HG02642 (cell line): ENCODE measurements at regions not wholly inside any gene's neighbourhood (a gene's known extent, or its start where the extent isn't known, plus 50 kb on each side); places are given as distances from the start of the nearest gene placed in this dataset.

Experiments
- ATAC-seq: cut with Tn5 transposase; IDR thresholded peaks from one replicate; pipeline ENCODE4 v1.9.1; 2021; ENCODE audit warnings: mild to moderate bottlenecking; ENCODE audit not compliant: unreplicated experiment, poor library complexity

GRCh38 chr5:87886164-87886563 lies 382.5 kb downstream of the TMEM161B start:
- no peak for ATAC-seq

GRCh38 chr5:87885758-87886157 lies 382.9 kb downstream of the TMEM161B start:
- ATAC-seq: no peak

GRCh38 chr5:87877495-87877894 lies 391.1 kb downstream of the TMEM161B start:
- no peak for ATAC-seq

- no peak for ATAC-seq
These were observed 391.6 kb downstream of the TMEM161B start for GRCh38 chr5:87877023-87877422.

- no peak for ATAC-seq
These were observed 392.0 kb downstream of the TMEM161B start for GRCh38 chr5:87876616-87877015.

- ATAC-seq: no peak
These were observed 395.7 kb downstream of the TMEM161B start for GRCh38 chr5:87872986-87873385.

GRCh38 chr5:87868792-87869191 lies 399.9 kb downstream of the TMEM161B start:
- ATAC-seq: no peak

- ATAC-seq: no peak
These were observed 401.4 kb downstream of the TMEM161B start for GRCh38 chr5:87867281-87867680.

- no peak for ATAC-seq
These were observed 415.1 kb downstream of the TMEM161B start for GRCh38 chr5:87853541-87853940.

GRCh38 chr5:87851603-87852002 lies 417.0 kb downstream of the TMEM161B start:
- no peak for ATAC-seq

- no peak for ATAC-seq
These were observed 417.8 kb downstream of the TMEM161B start for GRCh38 chr5:87850843-87851242.

- no peak for ATAC-seq
These were observed 422.9 kb downstream of the TMEM161B start for GRCh38 chr5:87845734-87846133.

- no peak for ATAC-seq
These were observed 423.8 kb downstream of the TMEM161B start for GRCh38 chr5:87844866-87845265.

- ATAC-seq: no peak
These were observed 424.2 kb downstream of the TMEM161B start for GRCh38 chr5:87844449-87844848.

GRCh38 chr5:87836696-87837095 lies 424.0 kb upstream of the CCNH start:
- ATAC-seq: no peak

- no peak for ATAC-seq
These were observed 418.8 kb upstream of the CCNH start for GRCh38 chr5:87831499-87831898.

GRCh38 chr5:87829217-87829551 lies 416.5 kb upstream of the CCNH start:
- no peak for ATAC-seq

- no peak for ATAC-seq
These were observed 416.0 kb upstream of the CCNH start for GRCh38 chr5:87828545-87829216.

GRCh38 chr5:87827539-87827938 lies 414.8 kb upstream of the CCNH start:
- no peak for ATAC-seq

GRCh38 chr5:87826507-87826906 lies 413.8 kb upstream of the CCNH start:
- no peak for ATAC-seq

GRCh38 chr5:87825583-87825982 lies 412.9 kb upstream of the CCNH start:
- no peak for ATAC-seq

- no peak for ATAC-seq
These were observed 395.1 kb upstream of the CCNH start for GRCh38 chr5:87807783-87808182.

GRCh38 chr5:87803352-87803751 lies 390.6 kb upstream of the CCNH start:
- ATAC-seq: no peak
